HUES6 (cell line): ENCODE measurements at regions not wholly inside any gene's neighbourhood (a gene's known extent, or its start where the extent isn't known, plus 50 kb on each side); places are given as distances from the start of the nearest gene placed in this dataset.
"Not testable (repeated sequence)": the region's sequence is repeated elsewhere in the genome, so short reads cannot be mapped to it uniquely, and the experiment has no call there.

Experiments
- H3K27ac ChIP-seq: 2 replicates; pipeline ENCODE4 v1.7.0; 2013; ENCODE audit warnings: low read depth, mild to moderate bottlenecking, low read length, inconsistent platforms
- H3K27me3 ChIP-seq: 2 replicates; pipeline ENCODE4 v1.6.1; 2013; ENCODE audit warnings: low read length; ENCODE audit not compliant: control insufficient read depth, insufficient read depth
- H3K36me3 ChIP-seq: 2 replicates; pipeline ENCODE4 v1.6.1; 2013; ENCODE audit warnings: low read length; ENCODE audit not compliant: control insufficient read depth, insufficient read depth
- H3K4me1 ChIP-seq: 2 replicates; pipeline ENCODE4 v1.6.1; 2013; ENCODE audit warnings: low read length; ENCODE audit not compliant: control insufficient read depth, insufficient read depth
- H3K4me3 ChIP-seq: 2 replicates; pipeline ENCODE4 v1.5.1; 2013; ENCODE audit warnings: low read depth, low read length
- H3K9ac ChIP-seq: one replicate; pipeline ENCODE4 v1.6.1; 2013; ENCODE audit warnings: mild to moderate bottlenecking, low read length
- H3K9me3 ChIP-seq: 2 replicates; pipeline ENCODE4 v1.6.1; 2013; ENCODE audit warnings: low read depth, low read length; ENCODE audit not compliant: control insufficient read depth, insufficient read depth

GRCh38 chr10:63976538-63976937, 455.3 kb downstream of the REEP3 start:
- H3K27ac ChIP-seq = no peak overlapping the region
- no peaks in the 10 kb centered on the region; the same call in 1 of the 2 replicates for H3K9me3 ChIP-seq
- no peak overlapping the region for H3K4me3 ChIP-seq
- no peaks in the 10 kb centered on the region for H3K36me3 ChIP-seq
- H3K9ac ChIP-seq = no peak overlapping the region
- H3K4me1 ChIP-seq = no peaks in the 10 kb centered on the region
- no peaks in the 10 kb centered on the region for H3K27me3 ChIP-seq

- no peaks in the 10 kb centered on the region; the same call in 1 of the 2 replicates for H3K9me3 ChIP-seq
- H3K27me3 ChIP-seq = no peaks in the 10 kb centered on the region
- H3K4me1 ChIP-seq = no peaks in the 10 kb centered on the region
- no peak overlapping the region for H3K9ac ChIP-seq
- no peak overlapping the region for H3K27ac ChIP-seq
- H3K36me3 ChIP-seq = no peaks in the 10 kb centered on the region
- no peak overlapping the region for H3K4me3 ChIP-seq
Measured at GRCh38 chr10:63977329-63977923, 456.2 kb downstream of the REEP3 start.

GRCh38 chr10:63980870-63981269, 459.7 kb downstream of the REEP3 start:
- not testable (repeated sequence) for H3K4me1 ChIP-seq, H3K4me3 ChIP-seq, H3K27me3 ChIP-seq, H3K36me3 ChIP-seq, H3K9ac ChIP-seq, H3K27ac ChIP-seq
- peaks cover 24% of the 10 kb centered on the region for H3K9me3 ChIP-seq

- peaks cover 49% of the 10 kb centered on the region for H3K9me3 ChIP-seq
- not testable (repeated sequence) for H3K9ac ChIP-seq, H3K4me1 ChIP-seq, H3K36me3 ChIP-seq, H3K27me3 ChIP-seq, H3K4me3 ChIP-seq, H3K27ac ChIP-seq
Measured at GRCh38 chr10:63984061-63984460, 462.9 kb downstream of the REEP3 start.

- H3K4me3 ChIP-seq = no peak overlapping the region
- H3K9me3 ChIP-seq = peaks cover 74% of the 10 kb centered on the region
- H3K36me3 ChIP-seq = no peaks in the 10 kb centered on the region
- no peak overlapping the region for H3K9ac ChIP-seq
- no peaks in the 10 kb centered on the region for H3K4me1 ChIP-seq
- H3K27ac ChIP-seq = no peak overlapping the region
- no peaks in the 10 kb centered on the region for H3K27me3 ChIP-seq
Measured at GRCh38 chr10:63986536-63986935, 465.3 kb downstream of the REEP3 start.

GRCh38 chr10:63987212-63987611, 466.0 kb downstream of the REEP3 start:
- peaks cover 78% of the 10 kb centered on the region for H3K9me3 ChIP-seq
- H3K27me3 ChIP-seq = no peaks in the 10 kb centered on the region

GRCh38 chr10:63994371-63994770, 473.2 kb downstream of the REEP3 start:
- H3K36me3 ChIP-seq = no peaks in the 10 kb centered on the region
- no peak overlapping the region for H3K9ac ChIP-seq
- no peak overlapping the region for H3K4me3 ChIP-seq
- no peak overlapping the region for H3K27ac ChIP-seq
- H3K27me3 ChIP-seq = no peaks in the 10 kb centered on the region
- peaks cover 30% of the 10 kb centered on the region for H3K9me3 ChIP-seq
- no peaks in the 10 kb centered on the region for H3K4me1 ChIP-seq

More at GRCh38 chr10:63987212-63987611, 466.0 kb downstream of the REEP3 start:
- H3K4me3 ChIP-seq = no peak overlapping the region
- no peak overlapping the region for H3K9ac ChIP-seq
- no peak overlapping the region for H3K27ac ChIP-seq
- H3K36me3 ChIP-seq = no peaks in the 10 kb centered on the region
- H3K4me1 ChIP-seq = no peaks in the 10 kb centered on the region

- H3K9me3 ChIP-seq = peaks cover 18% of the 10 kb centered on the region
- H3K36me3 ChIP-seq = no peaks in the 10 kb centered on the region
- H3K4me1 ChIP-seq = peaks cover 4% of the 10 kb centered on the region; the same call in 1 of the 2 replicates
- no peak overlapping the region for H3K27ac ChIP-seq
- no peak overlapping the region for H3K9ac ChIP-seq
- no peak overlapping the region for H3K4me3 ChIP-seq
- H3K27me3 ChIP-seq = no peaks in the 10 kb centered on the region
Measured at GRCh38 chr10:64007157-64007556, 486.0 kb downstream of the REEP3 start.

- H3K36me3 ChIP-seq = no peaks in the 10 kb centered on the region
- H3K9me3 ChIP-seq = peaks cover 16% of the 10 kb centered on the region
- H3K9ac ChIP-seq = no peak overlapping the region
- H3K4me1 ChIP-seq = peaks cover 6% of the 10 kb centered on the region; the same call in 1 of the 2 replicates
- no peak overlapping the region for H3K27ac ChIP-seq
- no peak overlapping the region for H3K4me3 ChIP-seq
- H3K27me3 ChIP-seq = no peaks in the 10 kb centered on the region
Measured at GRCh38 chr10:64010711-64011110, 489.5 kb downstream of the REEP3 start.

GRCh38 chr10:64011912-64012714, 490.9 kb downstream of the REEP3 start:
- Histone ChIP-seq H3K9me3 (peaks cover 6% of the 10 kb centered on the region; the same call in 1 of the 2 replicates), H3K4me3 (no peak overlapping the region), H3K36me3 (no peaks in the 10 kb centered on the region), H3K27me3 (no peaks in the 10 kb centered on the region), H3K27ac (no peak overlapping the region), H3K4me1 (peaks cover 6% of the 10 kb centered on the region; the same call in 1 of the 2 replicates), H3K9ac (no peak overlapping the region)

GRCh38 chr10:64014281-64014680, 493.1 kb downstream of the REEP3 start:
- Histone ChIP-seq H3K9me3 (no peaks in the 10 kb centered on the region), H3K27ac (no peak overlapping the region), H3K4me1 (peaks cover 6% of the 10 kb centered on the region; the same call in 1 of the 2 replicates)

More at GRCh38 chr10:64014281-64014680, 493.1 kb downstream of the REEP3 start:
- no peak overlapping the region for H3K9ac ChIP-seq
- H3K27me3 ChIP-seq = no peaks in the 10 kb centered on the region
- no peak overlapping the region for H3K4me3 ChIP-seq
- H3K36me3 ChIP-seq = no peaks in the 10 kb centered on the region
